ENCODE measurements at regions not wholly inside any gene's neighbourhood (a gene's known extent, or its start where the extent isn't known, plus 50 kb on each side); places are given as distances from the start of the nearest gene placed in this dataset.

DNA sequence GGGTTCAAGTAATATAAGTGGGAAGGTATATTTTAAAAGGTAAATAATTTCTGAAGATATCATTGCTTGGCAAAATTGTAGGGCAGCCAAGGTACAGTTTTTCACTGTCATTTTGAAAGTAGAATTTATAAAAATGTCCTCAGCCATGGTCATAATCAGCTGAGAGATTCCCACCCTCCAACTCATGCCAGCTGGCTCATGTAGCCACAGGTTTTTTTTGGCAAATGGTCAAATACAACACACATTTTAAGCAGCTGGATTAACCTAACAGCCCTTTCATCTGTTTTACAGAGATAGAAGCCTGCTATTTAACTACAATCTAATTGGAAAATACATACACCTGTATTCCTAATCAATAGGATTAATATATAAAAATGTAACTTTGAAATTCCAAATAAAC is 619.2 kb upstream of the SGCG start:
- Histone ChIP-seq H3K4me3 (ENCODE audit: low read depth in 2 of 2, low read length in 2 of 2) (no peak overlapping the region), H3K4me1 (ENCODE audit: control insufficient read depth, insufficient read depth, low read length) (no peaks in the 10 kb centered on the region), H3K27ac (ENCODE audit: low read length) (no peak overlapping the region), H3K9me3 (ENCODE audit: control insufficient read depth, insufficient read depth, low read depth, low read length) (no peaks in the 10 kb centered on the region), H3K27me3 (ENCODE audit: control insufficient read depth, insufficient read depth, low read length) (no peaks in the 10 kb centered on the region), H3K36me3 (ENCODE audit: control insufficient read depth, insufficient read depth, low read length) (no peaks in the 10 kb centered on the region)
- POLR2A ChIA-PET = no interaction called here
- in situ Hi-C loops (cut with HindIII; ENCODE audit: low pct_unique_long_range_greater_than_20kb, low sequenced_read_pairs) (no loop called here), intact Hi-C loops (cut with micrococcal nuclease; ENCODE audit: unreplicated experiment) (no loop called here)
- no TSS peak for BruUV-seq (replicated peaks)
- DNase-seq (ENCODE audit: low read depth, low spot score) (no peak), ATAC-seq (no peak)
- CTCF ChIA-PET = no interaction called here
- TF ChIP-seq TCF7L2 (IDR thresholded peaks at IDR 0.05; ENCODE audit: low read depth, low read length) (no peak), SIN3A (IDR thresholded peaks at IDR 0.05; ENCODE audit: borderline replicate concordance, insufficient read depth, low read depth, low read length) (no peak)
- TF ChIP-seq, protein P1, sequence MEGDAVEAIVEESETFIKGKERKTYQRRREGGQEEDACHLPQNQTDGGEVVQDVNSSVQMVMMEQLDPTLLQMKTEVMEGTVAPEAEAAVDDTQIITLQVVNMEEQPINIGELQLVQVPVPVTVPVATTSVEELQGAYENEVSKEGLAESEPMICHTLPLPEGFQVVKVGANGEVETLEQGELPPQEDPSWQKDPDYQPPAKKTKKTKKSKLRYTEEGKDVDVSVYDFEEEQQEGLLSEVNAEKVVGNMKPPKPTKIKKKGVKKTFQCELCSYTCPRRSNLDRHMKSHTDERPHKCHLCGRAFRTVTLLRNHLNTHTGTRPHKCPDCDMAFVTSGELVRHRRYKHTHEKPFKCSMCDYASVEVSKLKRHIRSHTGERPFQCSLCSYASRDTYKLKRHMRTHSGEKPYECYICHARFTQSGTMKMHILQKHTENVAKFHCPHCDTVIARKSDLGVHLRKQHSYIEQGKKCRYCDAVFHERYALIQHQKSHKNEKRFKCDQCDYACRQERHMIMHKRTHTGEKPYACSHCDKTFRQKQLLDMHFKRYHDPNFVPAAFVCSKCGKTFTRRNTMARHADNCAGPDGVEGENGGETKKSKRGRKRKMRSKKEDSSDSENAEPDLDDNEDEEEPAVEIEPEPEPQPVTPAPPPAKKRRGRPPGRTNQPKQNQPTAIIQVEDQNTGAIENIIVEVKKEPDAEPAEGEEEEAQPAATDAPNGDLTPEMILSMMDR (IDR thresholded peaks at IDR 0.05) = no peak
- TF ChIP-seq, protein P2, sequence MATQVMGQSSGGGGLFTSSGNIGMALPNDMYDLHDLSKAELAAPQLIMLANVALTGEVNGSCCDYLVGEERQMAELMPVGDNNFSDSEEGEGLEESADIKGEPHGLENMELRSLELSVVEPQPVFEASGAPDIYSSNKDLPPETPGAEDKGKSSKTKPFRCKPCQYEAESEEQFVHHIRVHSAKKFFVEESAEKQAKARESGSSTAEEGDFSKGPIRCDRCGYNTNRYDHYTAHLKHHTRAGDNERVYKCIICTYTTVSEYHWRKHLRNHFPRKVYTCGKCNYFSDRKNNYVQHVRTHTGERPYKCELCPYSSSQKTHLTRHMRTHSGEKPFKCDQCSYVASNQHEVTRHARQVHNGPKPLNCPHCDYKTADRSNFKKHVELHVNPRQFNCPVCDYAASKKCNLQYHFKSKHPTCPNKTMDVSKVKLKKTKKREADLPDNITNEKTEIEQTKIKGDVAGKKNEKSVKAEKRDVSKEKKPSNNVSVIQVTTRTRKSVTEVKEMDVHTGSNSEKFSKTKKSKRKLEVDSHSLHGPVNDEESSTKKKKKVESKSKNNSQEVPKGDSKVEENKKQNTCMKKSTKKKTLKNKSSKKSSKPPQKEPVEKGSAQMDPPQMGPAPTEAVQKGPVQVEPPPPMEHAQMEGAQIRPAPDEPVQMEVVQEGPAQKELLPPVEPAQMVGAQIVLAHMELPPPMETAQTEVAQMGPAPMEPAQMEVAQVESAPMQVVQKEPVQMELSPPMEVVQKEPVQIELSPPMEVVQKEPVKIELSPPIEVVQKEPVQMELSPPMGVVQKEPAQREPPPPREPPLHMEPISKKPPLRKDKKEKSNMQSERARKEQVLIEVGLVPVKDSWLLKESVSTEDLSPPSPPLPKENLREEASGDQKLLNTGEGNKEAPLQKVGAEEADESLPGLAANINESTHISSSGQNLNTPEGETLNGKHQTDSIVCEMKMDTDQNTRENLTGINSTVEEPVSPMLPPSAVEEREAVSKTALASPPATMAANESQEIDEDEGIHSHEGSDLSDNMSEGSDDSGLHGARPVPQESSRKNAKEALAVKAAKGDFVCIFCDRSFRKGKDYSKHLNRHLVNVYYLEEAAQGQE (IDR thresholded peaks at IDR 0.05; ENCODE audit: insufficient read depth in 1 of 2, low read depth in 2 of 2, low read length in 1 of 2) = no peak

GRCh38 chr13:22562116-22562515 is 618.7 kb upstream of the SGCG start:
- POLR2A ChIA-PET = no interaction called here
- H3K27ac ChIP-seq (ENCODE audit: low read length) = no peak overlapping the region
- in situ Hi-C loops (cut with HindIII; ENCODE audit: low pct_unique_long_range_greater_than_20kb, low sequenced_read_pairs) = no loop called here
- DNase-seq (ENCODE audit: low read depth, low spot score) (no peak), ATAC-seq (no peak)
- no TSS peak for BruUV-seq (replicated peaks)
- H3K9me3 ChIP-seq (ENCODE audit: control insufficient read depth, insufficient read depth, low read depth, low read length) = no peaks in the 10 kb centered on the region
- H3K27me3 ChIP-seq (ENCODE audit: control insufficient read depth, insufficient read depth, low read length) = no peaks in the 10 kb centered on the region
- intact Hi-C loops (cut with micrococcal nuclease; ENCODE audit: unreplicated experiment) = no loop called here
- H3K4me3 ChIP-seq (ENCODE audit: low read depth in 2 of 2, low read length in 2 of 2) = no peak overlapping the region
- H3K4me1 ChIP-seq (ENCODE audit: control insufficient read depth, insufficient read depth, low read length) = no peaks in the 10 kb centered on the region
- TF ChIP-seq SIN3A (IDR thresholded peaks at IDR 0.05; ENCODE audit: borderline replicate concordance, insufficient read depth, low read depth, low read length) (no peak), TCF7L2 (IDR thresholded peaks at IDR 0.05; ENCODE audit: low read depth, low read length) (no peak), POLR2AphosphoS5 (IDR thresholded peaks at IDR 0.05; ENCODE audit: low read depth, low read length) (no peak)
- TF ChIP-seq, protein P1 (IDR thresholded peaks at IDR 0.05) = no peak
- TF ChIP-seq, protein P2 (IDR thresholded peaks at IDR 0.05; ENCODE audit: insufficient read depth in 1 of 2, low read depth in 2 of 2, low read length in 1 of 2) = no peak
- CTCF ChIA-PET = no interaction called here
- H3K36me3 ChIP-seq (ENCODE audit: control insufficient read depth, insufficient read depth, low read length) = no peaks in the 10 kb centered on the region
